GM10248 (cell line): ENCODE measurements at regions not wholly inside any gene's neighbourhood (a gene's known extent, or its start where the extent isn't known, plus 50 kb on each side); places are given as distances from the start of the nearest gene placed in this dataset.

Experiments used
- CTCF ChIA-PET: fragments of 300-600 bp; sonication (Branson Sonifier 250); formaldehyde crosslinking; extraction: SDS; loops from one replicate; lab custom pipeline; 2021; ENCODE audit warnings: antibody characterized with exemption; lab: Yijun Ruan, JAX
- POLR2A ChIA-PET: fragments of 350-650 bp; sonication (Branson Sonifier 250); formaldehyde crosslinking; extraction: SDS; loops from one replicate; lab custom pipeline; 2020; ENCODE audit warnings: antibody characterized with exemption; lab: Yijun Ruan, JAX
- DNase-seq: peaks from one replicate; pipeline ENCODE4 v3.0.0; 2012; ENCODE audit errors: extremely low spot score
- CTCF ChIP-seq: IDR thresholded peaks from 2 replicates; pipeline ENCODE4 v1.5.1; 2012; ENCODE audit warnings: mild to moderate bottlenecking, low read depth; ENCODE audit errors: extremely low read depth, missing control alignments, control extremely low read depth

GRCh38 chr4:17195461-17196275 lies 297.2 kb upstream of the LDB2 start:
- no peak for TF ChIP-seq CTCF
- POLR2A ChIA-PET = no interaction called here
- DNase-seq = no peak
- CTCF ChIA-PET = interaction anchor here (1.3 kb wide), 1 partner anchor 12 kb away, joined by 3 read pairs; no protein-coding TSS in a partner anchor

GRCh38 chr4:17194586-17194985 lies 296.1 kb upstream of the LDB2 start:
- ChIA-PET CTCF (no interaction called here), POLR2A (no interaction called here)
- DNase-seq = no peak
- TF ChIP-seq CTCF = no peak

- POLR2A ChIA-PET = no interaction called here
- DNase-seq = no peak
- no peak for TF ChIP-seq CTCF
- CTCF ChIA-PET = interaction anchor here (1.0 kb wide), 1 partner anchor 14 kb away, joined by 4 read pairs; no protein-coding TSS in a partner anchor
These were observed 291.3 kb upstream of the LDB2 start for GRCh38 chr4:17189759-17190158.

GRCh38 chr4:17189401-17189720 lies 290.9 kb upstream of the LDB2 start:
- POLR2A ChIA-PET = no interaction called here
- TF ChIP-seq CTCF = no peak
- CTCF ChIA-PET = interaction anchor here (1.0 kb wide), 1 partner anchor 13 kb away, joined by 4 read pairs; no protein-coding TSS in a partner anchor
- DNase-seq = no peak

- ChIA-PET CTCF (interaction anchor here (1.0 kb wide), 1 partner anchor 13 kb away, joined by 4 read pairs; no protein-coding TSS in a partner anchor), POLR2A (no interaction called here)
These were observed 290.3 kb upstream of the LDB2 start for GRCh38 chr4:17188547-17189400.

More at GRCh38 chr4:17188547-17189400, 290.3 kb upstream of the LDB2 start:
- DNase-seq = no peak
- no peak for TF ChIP-seq CTCF
